GM23248 (cell line): ENCODE measurements at regions not wholly inside any gene's neighbourhood (a gene's known extent, or its start where the extent isn't known, plus 50 kb on each side); places are given as distances from the start of the nearest gene placed in this dataset.

Experiments
- DNase-seq: peaks from one replicate; pipeline ENCODE4 v3.0.0-alpha.2; 2015
- H2AFZ ChIP-seq: fragments of 200-600 bp; sonication (generic); 2 replicates; pipeline ENCODE4 v1.6.1; 2016; ENCODE audit warnings: antibody characterized with exemption
- H3F3A ChIP-seq: fragments of 200-600 bp; sonication (generic); 2 replicates; pipeline ENCODE4 v1.6.1; 2016; ENCODE audit warnings: mild to moderate bottlenecking, antibody characterized with exemption, mixed run types; ENCODE audit not compliant: insufficient read depth
- H3K27ac ChIP-seq: fragments of 200-600 bp; sonication (generic); 2 replicates; pipeline ENCODE4 v1.5.1; 2016; ENCODE audit warnings: mild to moderate bottlenecking
- H3K27me3 ChIP-seq: fragments of 200-600 bp; sonication (generic); replicated peaks from 2 replicates; pipeline ENCODE4 v1.6.1; 2016; ENCODE audit warnings: mild to moderate bottlenecking; ENCODE audit not compliant: insufficient read depth
- H3K36me3 ChIP-seq: fragments of 200-600 bp; sonication (generic); 2 replicates; pipeline ENCODE4 v1.6.1; 2016; ENCODE audit warnings: low read depth, mild to moderate bottlenecking
- H3K4me1 ChIP-seq: fragments of 200-600 bp; sonication (generic); 2 replicates; pipeline ENCODE4 v1.6.1; 2016; ENCODE audit warnings: mild to moderate bottlenecking; ENCODE audit not compliant: insufficient read depth
- H3K4me2 ChIP-seq: fragments of 200-600 bp; sonication (generic); one replicate; pipeline ENCODE4 v1.6.1; 2016; ENCODE audit warnings: mild to moderate bottlenecking; ENCODE audit not compliant: unreplicated experiment
- H3K4me3 ChIP-seq: fragments of 200-600 bp; sonication (generic); 2 replicates; pipeline ENCODE4 v1.5.1; 2016; ENCODE audit warnings: mild to moderate bottlenecking
- H3K79me2 ChIP-seq: fragments of 200-600 bp; sonication (generic); 2 replicates; pipeline ENCODE4 v1.6.1; 2016; ENCODE audit warnings: mild to moderate bottlenecking; ENCODE audit not compliant: insufficient read depth
- H3K9ac ChIP-seq: fragments of 200-600 bp; sonication (generic); 2 replicates; pipeline ENCODE4 v1.6.1; 2016; ENCODE audit warnings: mild to moderate bottlenecking
- H3K9me2 ChIP-seq: fragments of 200-600 bp; sonication (generic); 2 replicates; pipeline ENCODE4 v1.6.1; 2016; ENCODE audit warnings: mixed run types, mild to moderate bottlenecking, moderate library complexity; ENCODE audit not compliant: insufficient read depth
- H3K9me3 ChIP-seq: fragments of 200-600 bp; sonication (generic); one replicate; pipeline ENCODE4 v1.6.1; 2017; ENCODE audit warnings: low read depth
- H4K20me1 ChIP-seq: fragments of 200-600 bp; sonication (generic); 2 replicates; pipeline ENCODE4 v1.6.0; 2016; ENCODE audit not compliant: insufficient read depth
- EZH2 ChIP-seq: fragments of 200-600 bp; sonication (generic); IDR thresholded peaks from 2 replicates; pipeline ENCODE4 v1.6.1; 2018; ENCODE audit warnings: antibody characterized with exemption, mild to moderate bottlenecking; ENCODE audit not compliant: insufficient read depth, poor library complexity, severe bottlenecking
- EZH2phosphoT487 ChIP-seq: fragments of 200-600 bp; sonication (generic); IDR thresholded peaks from 2 replicates; pipeline ENCODE4 v1.6.1; 2018; ENCODE audit warnings: antibody characterized with exemption, moderate library complexity, mild to moderate bottlenecking, low read depth; ENCODE audit not compliant: insufficient read depth
- WGBS, 2 experiments: methylation state at CpG; one replicate each; pipeline ENCODE4 v1.1.6; 2015 to 2017; ENCODE audit warnings: low lambda C conversion rate in 2 of 2, low coverage in 1 of 2; ENCODE audit errors: missing lambda C conversion rate in 2 of 2; 5-methylcytosine and 5-hydroxymethylcytosine counted together
- in situ Hi-C: fragments of 300-500 bp; cut with MboI; formaldehyde crosslinking; loops from 2 replicates; pipeline ENCODE4 v1.15.0; 2020

GRCh38 chr17:53721101-53721500 lies 101.6 kb upstream of the KIF2B start:
- Histone ChIP-seq H3K9me3 (no peaks in the 10 kb centered on the region), H3K27me3 (no peaks in the 10 kb centered on the region), H3K4me3 (no peak overlapping the region), H2AFZ (no peak overlapping the region), H3K4me2 (no peak overlapping the region), H3K4me1 (peaks cover 13% of the 10 kb centered on the region), H3F3A (peaks cover 8% of the 10 kb centered on the region), H3K9ac (no peak overlapping the region), H3K79me2 (no peaks in the 10 kb centered on the region), H4K20me1 (no peaks in the 10 kb centered on the region), H3K36me3 (no peaks in the 10 kb centered on the region), H3K9me2 (peaks cover 4% of the 10 kb centered on the region; the same call in 1 of the 2 replicates), H3K27ac (no peak overlapping the region)
- DNase-seq = no peak
- TF ChIP-seq EZH2 (no peak), EZH2phosphoT487 (no peak)
- WGBS, 2 experiments = 6 to 12% methylated on average over 2 of the region's 2 CpGs
- in situ Hi-C loops = no loop called here

DNA sequence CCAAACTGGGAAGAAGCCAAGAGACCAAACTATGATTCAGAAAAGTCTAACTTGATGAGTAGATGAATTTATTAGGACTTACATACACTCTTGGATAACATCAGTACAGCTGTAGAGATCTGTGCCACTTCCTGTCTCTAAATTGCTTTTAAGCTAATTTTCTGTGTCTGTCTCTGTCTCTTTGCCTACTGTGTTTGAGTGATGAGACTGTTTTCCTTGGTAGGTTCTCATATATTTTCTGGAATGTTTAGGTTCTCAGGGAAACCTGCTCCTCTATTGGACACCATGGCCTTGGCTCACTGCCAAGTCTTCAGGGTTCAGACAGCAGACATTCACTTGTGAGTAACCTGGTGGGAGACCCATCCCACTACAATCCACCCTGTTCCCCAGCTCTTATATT lies 103.5 kb upstream of the KIF2B start:
- H3K79me2 ChIP-seq = no peaks in the 10 kb centered on the region
- no peak overlapping the region for H3K9ac ChIP-seq
- H4K20me1 ChIP-seq = no peaks in the 10 kb centered on the region
- H3K27me3 ChIP-seq = no peaks in the 10 kb centered on the region
- no peak overlapping the region for H3K4me3 ChIP-seq
- no peaks in the 10 kb centered on the region for H3K9me3 ChIP-seq
- no peak for DNase-seq
- H3K9me2 ChIP-seq = peaks cover 4% of the 10 kb centered on the region; the same call in 1 of the 2 replicates
- no peak for TF ChIP-seq EZH2phosphoT487
- no peak for TF ChIP-seq EZH2
- H3F3A ChIP-seq = peaks cover 8% of the 10 kb centered on the region
- H3K36me3 ChIP-seq = no peaks in the 10 kb centered on the region
- H3K4me2 ChIP-seq = no peak overlapping the region
- H2AFZ ChIP-seq = no peak overlapping the region
- H3K27ac ChIP-seq = no peak overlapping the region
- H3K4me1 ChIP-seq = peaks cover 13% of the 10 kb centered on the region
- in situ Hi-C loops = no loop called here

DNA sequence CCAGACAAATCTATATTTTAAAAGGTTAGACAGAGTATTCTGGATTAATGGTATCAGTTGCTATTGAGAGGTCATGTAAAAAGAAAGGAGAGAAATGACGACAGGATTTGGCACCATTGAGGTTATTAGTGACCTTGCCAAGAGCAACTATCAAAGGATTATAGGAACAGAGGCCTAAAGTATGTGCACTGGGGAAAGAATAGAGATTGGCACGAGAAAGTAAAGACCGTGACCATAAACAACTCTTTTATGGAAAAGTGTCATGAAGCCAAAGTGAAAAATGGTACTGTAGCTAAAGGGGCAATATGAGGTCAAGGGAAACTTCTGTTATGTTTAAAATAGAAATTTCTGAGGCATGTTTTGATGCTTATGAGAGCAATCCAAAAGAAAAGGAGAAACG lies 115.2 kb upstream of the KIF2B start:
- no peak overlapping the region for H2AFZ ChIP-seq
- no peaks in the 10 kb centered on the region for H3F3A ChIP-seq
- H3K4me1 ChIP-seq = no peaks in the 10 kb centered on the region
- no peak for DNase-seq
- no peaks in the 10 kb centered on the region for H3K79me2 ChIP-seq
- H3K27ac ChIP-seq = no peak overlapping the region
- H3K4me3 ChIP-seq = no peak overlapping the region
- 24 to 33% methylated on average over 4 of the region's 4 CpGs for WGBS, 2 experiments
- H3K9me2 ChIP-seq = no peaks in the 10 kb centered on the region
- no peaks in the 10 kb centered on the region for H4K20me1 ChIP-seq
- no peaks in the 10 kb centered on the region for H3K36me3 ChIP-seq
- no peak for TF ChIP-seq EZH2
- no peak for TF ChIP-seq EZH2phosphoT487
- in situ Hi-C loops = no loop called here
- H3K27me3 ChIP-seq = no peaks in the 10 kb centered on the region
- H3K9me3 ChIP-seq = no peaks in the 10 kb centered on the region
- H3K9ac ChIP-seq = no peak overlapping the region
- no peak overlapping the region for H3K4me2 ChIP-seq

- WGBS, 2 experiments = 35 to 36% methylated on average over 5 of the region's 5 CpGs
- no peak overlapping the region for H3K27ac ChIP-seq
- no peaks in the 10 kb centered on the region for H4K20me1 ChIP-seq
- no peaks in the 10 kb centered on the region for H3K4me1 ChIP-seq
- H2AFZ ChIP-seq = no peak overlapping the region
- H3K4me3 ChIP-seq = no peak overlapping the region
- no peaks in the 10 kb centered on the region for H3K9me3 ChIP-seq
- H3K9ac ChIP-seq = no peak overlapping the region
- TF ChIP-seq EZH2 (no peak), EZH2phosphoT487 (no peak)
- H3F3A ChIP-seq = no peaks in the 10 kb centered on the region
- in situ Hi-C loops = no loop called here
- H3K9me2 ChIP-seq = no peaks in the 10 kb centered on the region
- DNase-seq = no peak
- H3K4me2 ChIP-seq = no peak overlapping the region
- H3K36me3 ChIP-seq = no peaks in the 10 kb centered on the region
- no peaks in the 10 kb centered on the region for H3K27me3 ChIP-seq
- no peaks in the 10 kb centered on the region for H3K79me2 ChIP-seq
These were observed 126.4 kb upstream of the KIF2B start for GRCh38 chr17:53696286-53696685.

GRCh38 chr17:53687324-53687723 lies 135.4 kb upstream of the KIF2B start:
- no peak overlapping the region for H2AFZ ChIP-seq
- no peaks in the 10 kb centered on the region for H3K79me2 ChIP-seq
- H3K9me3 ChIP-seq = no peaks in the 10 kb centered on the region
- no peak for TF ChIP-seq EZH2phosphoT487
- TF ChIP-seq EZH2 = no peak
- no peak overlapping the region for H3K9ac ChIP-seq
- DNase-seq = no peak
- H3K4me3 ChIP-seq = no peak overlapping the region
- H3K36me3 ChIP-seq = no peaks in the 10 kb centered on the region
- H4K20me1 ChIP-seq = no peaks in the 10 kb centered on the region
- no peak overlapping the region for H3K4me2 ChIP-seq
- no peak overlapping the region for H3K27ac ChIP-seq
- H3K4me1 ChIP-seq = no peaks in the 10 kb centered on the region
- H3K9me2 ChIP-seq = no peaks in the 10 kb centered on the region
- in situ Hi-C loops = no loop called here
- no peaks in the 10 kb centered on the region for H3F3A ChIP-seq
- 13 to 21% methylated on average over 3 of the region's 3 CpGs for WGBS, 2 experiments
- no peaks in the 10 kb centered on the region for H3K27me3 ChIP-seq
